ENCODE measurements at regions not wholly inside any gene's neighbourhood (a gene's known extent, or its start where the extent isn't known, plus 50 kb on each side); places are given as distances from the start of the nearest gene placed in this dataset.

DNA sequence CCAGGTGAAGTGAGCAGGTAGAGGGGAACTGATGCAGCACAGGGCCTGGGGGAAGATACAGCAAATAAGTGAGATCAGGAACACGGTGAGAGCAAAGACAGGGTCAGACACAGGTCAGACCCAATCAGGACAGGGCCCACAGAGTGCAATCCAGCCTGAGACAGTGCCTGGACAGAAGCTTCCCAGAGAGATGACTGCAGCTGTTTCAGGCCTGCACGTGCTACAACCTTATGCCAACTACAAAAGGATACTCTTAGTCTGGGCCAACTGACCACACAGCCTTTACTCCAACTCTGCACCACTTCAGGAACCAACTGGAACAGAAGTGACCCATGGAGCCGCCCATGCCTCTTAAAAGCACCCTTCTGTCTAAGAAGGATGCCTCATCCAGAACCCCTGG is 228.0 kb downstream of the TOMM20 start:
- Histone ChIP-seq H3K9me3 (ENCODE audit: control insufficient read depth, insufficient read depth, low read depth, low read length) (no peaks in the 10 kb centered on the region), H3K4me3 (ENCODE audit: low read depth, low read length) (no peak overlapping the region), H3K36me3 (ENCODE audit: control insufficient read depth in 2 of 2, insufficient read depth in 1 of 2, low read length in 2 of 2) (no peaks in the 10 kb centered on the region), H3K27ac (ENCODE audit: extremely low read depth, low read depth, low read length) (no peak overlapping the region), H3K4me1 (ENCODE audit: control insufficient read depth, insufficient read depth, low read length) (peaks cover 4% of the 10 kb centered on the region; the same call in 1 of the 2 replicates)
- no peak for TF ChIP-seq ZNF211 (tag by site-specific recombination; IDR thresholded peaks at IDR 0.05; ENCODE audit: low read depth)
- TF ChIP-seq MYNN (tag by site-specific recombination; IDR thresholded peaks at IDR 0.05; ENCODE audit: borderline replicate concordance): no peak
- TF ChIP-seq ZEB2 (tag by site-specific recombination; IDR thresholded peaks at IDR 0.05): no peak
- POLR2A ChIA-PET: no interaction called here
- CTCF ChIA-PET: no interaction called here

GRCh38 chr1:234899730-234900072 is 228.9 kb downstream of the TOMM20 start:
- no peak overlapping the region for H3K27ac ChIP-seq (ENCODE audit: extremely low read depth, low read depth, low read length)
- ChIA-PET POLR2A (no interaction called here), CTCF (interaction anchor here (0.7 to 1.0 kb wide), 2 partner anchors 28 to 87 kb away, joined by 3 to 5 read pairs; no protein-coding TSS in a partner anchor)
- H3K9me3 ChIP-seq (ENCODE audit: control insufficient read depth, insufficient read depth, low read depth, low read length): no peaks in the 10 kb centered on the region
- H3K4me1 ChIP-seq (ENCODE audit: control insufficient read depth, insufficient read depth, low read length): peaks cover 4% of the 10 kb centered on the region; the same call in 1 of the 2 replicates
- no peaks in the 10 kb centered on the region for H3K36me3 ChIP-seq (ENCODE audit: control insufficient read depth in 2 of 2, insufficient read depth in 1 of 2, low read length in 2 of 2)
- no peak for TF ChIP-seq ZNF501 (tag by site-specific recombination; IDR thresholded peaks at IDR 0.05)
- TF ChIP-seq ZNF10 (tag by site-specific recombination; IDR thresholded peaks at IDR 0.05): no peak
- no peak for TF ChIP-seq ZNF138 (tag by site-specific recombination; IDR thresholded peaks at IDR 0.05; ENCODE audit: borderline replicate concordance)
- no peak for TF ChIP-seq ZNF426 (tag by site-specific recombination; IDR thresholded peaks at IDR 0.05)
- TF ChIP-seq ZNF776 (tag by site-specific recombination; IDR thresholded peaks at IDR 0.05; ENCODE audit: borderline replicate concordance): no peak
- no peak for TF ChIP-seq ZNF843 (tag by site-specific recombination; IDR thresholded peaks at IDR 0.05)
- TF ChIP-seq, protein P1, sequence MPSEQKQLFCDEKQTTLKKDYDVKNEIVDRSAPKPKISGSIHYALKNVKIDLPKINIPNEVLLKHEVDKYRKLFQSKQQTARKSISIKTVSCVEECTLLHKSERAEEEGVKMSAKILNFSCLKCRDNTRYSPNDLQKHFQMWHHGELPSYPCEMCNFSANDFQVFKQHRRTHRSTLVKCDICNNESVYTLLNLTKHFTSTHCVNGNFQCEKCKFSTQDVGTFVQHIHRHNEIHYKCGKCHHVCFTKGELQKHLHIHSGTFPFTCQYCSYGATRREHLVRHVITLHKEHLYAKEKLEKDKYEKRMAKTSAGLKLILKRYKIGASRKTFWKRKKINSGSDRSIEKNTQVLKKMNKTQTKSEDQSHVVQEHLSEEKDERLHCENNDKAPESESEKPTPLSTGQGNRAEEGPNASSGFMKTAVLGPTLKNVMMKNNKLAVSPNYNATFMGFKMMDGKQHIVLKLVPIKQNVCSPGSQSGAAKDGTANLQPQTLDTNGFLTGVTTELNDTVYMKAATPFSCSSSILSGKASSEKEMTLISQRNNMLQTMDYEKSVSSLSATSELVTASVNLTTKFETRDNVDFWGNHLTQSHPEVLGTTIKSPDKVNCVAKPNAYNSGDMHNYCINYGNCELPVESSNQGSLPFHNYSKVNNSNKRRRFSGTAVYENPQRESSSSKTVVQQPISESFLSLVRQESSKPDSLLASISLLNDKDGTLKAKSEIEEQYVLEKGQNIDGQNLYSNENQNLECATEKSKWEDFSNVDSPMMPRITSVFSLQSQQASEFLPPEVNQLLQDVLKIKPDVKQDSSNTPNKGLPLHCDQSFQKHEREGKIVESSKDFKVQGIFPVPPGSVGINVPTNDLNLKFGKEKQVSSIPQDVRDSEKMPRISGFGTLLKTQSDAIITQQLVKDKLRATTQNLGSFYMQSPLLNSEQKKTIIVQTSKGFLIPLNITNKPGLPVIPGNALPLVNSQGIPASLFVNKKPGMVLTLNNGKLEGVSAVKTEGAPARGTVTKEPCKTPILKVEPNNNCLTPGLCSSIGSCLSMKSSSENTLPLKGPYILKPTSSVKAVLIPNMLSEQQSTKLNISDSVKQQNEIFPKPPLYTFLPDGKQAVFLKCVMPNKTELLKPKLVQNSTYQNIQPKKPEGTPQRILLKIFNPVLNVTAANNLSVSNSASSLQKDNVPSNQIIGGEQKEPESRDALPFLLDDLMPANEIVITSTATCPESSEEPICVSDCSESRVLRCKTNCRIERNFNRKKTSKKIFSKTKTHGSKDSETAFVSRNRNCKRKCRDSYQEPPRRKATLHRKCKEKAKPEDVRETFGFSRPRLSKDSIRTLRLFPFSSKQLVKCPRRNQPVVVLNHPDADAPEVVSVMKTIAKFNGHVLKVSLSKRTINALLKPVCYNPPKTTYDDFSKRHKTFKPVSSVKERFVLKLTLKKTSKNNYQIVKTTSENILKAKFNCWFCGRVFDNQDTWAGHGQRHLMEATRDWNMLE (tag by site-specific recombination; conservative IDR thresholded peaks at IDR 0.05; ENCODE audit: low read depth): no peak
- no peak for TF ChIP-seq ZNF514 (tag by site-specific recombination; IDR thresholded peaks at IDR 0.05)
- TF ChIP-seq ZNF791 (tag by site-specific recombination; IDR thresholded peaks at IDR 0.05): no peak
- no peak for TF ChIP-seq BCL11B (tag by site-specific recombination; IDR thresholded peaks at IDR 0.05; ENCODE audit: low read depth)
- TF ChIP-seq ZNF239 (tag by site-specific recombination; IDR thresholded peaks at IDR 0.05): no peak
- TF ChIP-seq ZNF175 (tag by site-specific recombination; IDR thresholded peaks at IDR 0.05): no peak
- no peak for TF ChIP-seq GFI1B (tag by site-specific recombination; IDR thresholded peaks at IDR 0.05)
- TF ChIP-seq ZNF132 (tag by site-specific recombination; IDR thresholded peaks at IDR 0.05; ENCODE audit: borderline replicate concordance): no peak
- TF ChIP-seq GLIS2 (tag by site-specific recombination; IDR thresholded peaks at IDR 0.05): no peak
- TF ChIP-seq, protein P2, sequence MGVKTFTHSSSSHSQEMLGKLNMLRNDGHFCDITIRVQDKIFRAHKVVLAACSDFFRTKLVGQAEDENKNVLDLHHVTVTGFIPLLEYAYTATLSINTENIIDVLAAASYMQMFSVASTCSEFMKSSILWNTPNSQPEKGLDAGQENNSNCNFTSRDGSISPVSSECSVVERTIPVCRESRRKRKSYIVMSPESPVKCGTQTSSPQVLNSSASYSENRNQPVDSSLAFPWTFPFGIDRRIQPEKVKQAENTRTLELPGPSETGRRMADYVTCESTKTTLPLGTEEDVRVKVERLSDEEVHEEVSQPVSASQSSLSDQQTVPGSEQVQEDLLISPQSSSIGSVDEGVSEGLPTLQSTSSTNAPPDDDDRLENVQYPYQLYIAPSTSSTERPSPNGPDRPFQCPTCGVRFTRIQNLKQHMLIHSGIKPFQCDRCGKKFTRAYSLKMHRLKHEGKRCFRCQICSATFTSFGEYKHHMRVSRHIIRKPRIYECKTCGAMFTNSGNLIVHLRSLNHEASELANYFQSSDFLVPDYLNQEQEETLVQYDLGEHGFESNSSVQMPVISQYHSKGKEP (tag by site-specific recombination; IDR thresholded peaks at IDR 0.05): no peak
- TF ChIP-seq, protein P3, sequence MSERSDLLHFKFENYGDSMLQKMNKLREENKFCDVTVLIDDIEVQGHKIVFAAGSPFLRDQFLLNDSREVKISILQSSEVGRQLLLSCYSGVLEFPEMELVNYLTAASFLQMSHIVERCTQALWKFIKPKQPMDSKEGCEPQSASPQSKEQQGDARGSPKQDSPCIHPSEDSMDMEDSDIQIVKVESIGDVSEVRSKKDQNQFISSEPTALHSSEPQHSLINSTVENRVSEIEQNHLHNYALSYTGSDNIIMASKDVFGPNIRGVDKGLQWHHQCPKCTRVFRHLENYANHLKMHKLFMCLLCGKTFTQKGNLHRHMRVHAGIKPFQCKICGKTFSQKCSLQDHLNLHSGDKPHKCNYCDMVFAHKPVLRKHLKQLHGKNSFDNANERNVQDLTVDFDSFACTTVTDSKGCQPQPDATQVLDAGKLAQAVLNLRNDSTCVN (tag by site-specific recombination; optimal IDR thresholded peaks at IDR 0.05): no peak
- no peak for TF ChIP-seq REPIN1 (tag by site-specific recombination; IDR thresholded peaks at IDR 0.05; ENCODE audit: low read depth)
- H3K4me3 ChIP-seq (ENCODE audit: low read depth, low read length): no peak overlapping the region

All from HEK293 (cell line).